ENCODE measurements at regions not wholly inside any gene's neighbourhood (a gene's known extent, or its start where the extent isn't known, plus 50 kb on each side); places are given as distances from the start of the nearest gene placed in this dataset.

DNA sequence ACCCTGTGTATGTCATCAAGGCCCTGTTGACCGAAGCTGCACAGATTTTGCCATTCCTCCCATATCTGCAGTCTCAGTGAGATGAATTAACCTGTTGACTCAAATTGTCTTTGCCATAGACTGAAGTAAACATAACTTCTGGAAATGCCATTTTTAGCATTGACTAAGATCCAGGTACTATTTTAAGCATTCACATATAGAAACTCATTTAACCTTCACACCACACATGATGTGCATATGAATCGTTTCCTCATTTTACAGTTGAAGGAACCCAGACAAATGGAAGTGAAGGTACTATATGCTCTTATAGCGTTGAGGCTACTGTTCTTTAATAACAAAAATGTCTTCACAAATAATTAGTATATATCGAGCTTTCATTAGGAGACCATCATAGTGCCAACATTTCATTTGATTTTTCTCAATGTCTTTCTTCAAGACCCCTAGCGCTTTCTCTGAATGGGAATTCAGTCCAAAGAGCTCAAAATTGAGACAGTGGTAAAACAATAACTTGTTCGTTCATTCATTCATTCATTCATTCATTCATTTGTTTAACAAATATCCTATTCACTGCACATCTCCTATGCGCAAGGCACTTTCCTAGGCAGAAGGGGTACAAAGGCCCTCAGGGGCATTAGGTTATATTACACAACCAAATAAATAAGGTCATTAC, 444.7 kb downstream of the ADGRL2 start:
- CTCF ChIA-PET: no interaction called here
- TF ChIP-seq, protein P1, sequence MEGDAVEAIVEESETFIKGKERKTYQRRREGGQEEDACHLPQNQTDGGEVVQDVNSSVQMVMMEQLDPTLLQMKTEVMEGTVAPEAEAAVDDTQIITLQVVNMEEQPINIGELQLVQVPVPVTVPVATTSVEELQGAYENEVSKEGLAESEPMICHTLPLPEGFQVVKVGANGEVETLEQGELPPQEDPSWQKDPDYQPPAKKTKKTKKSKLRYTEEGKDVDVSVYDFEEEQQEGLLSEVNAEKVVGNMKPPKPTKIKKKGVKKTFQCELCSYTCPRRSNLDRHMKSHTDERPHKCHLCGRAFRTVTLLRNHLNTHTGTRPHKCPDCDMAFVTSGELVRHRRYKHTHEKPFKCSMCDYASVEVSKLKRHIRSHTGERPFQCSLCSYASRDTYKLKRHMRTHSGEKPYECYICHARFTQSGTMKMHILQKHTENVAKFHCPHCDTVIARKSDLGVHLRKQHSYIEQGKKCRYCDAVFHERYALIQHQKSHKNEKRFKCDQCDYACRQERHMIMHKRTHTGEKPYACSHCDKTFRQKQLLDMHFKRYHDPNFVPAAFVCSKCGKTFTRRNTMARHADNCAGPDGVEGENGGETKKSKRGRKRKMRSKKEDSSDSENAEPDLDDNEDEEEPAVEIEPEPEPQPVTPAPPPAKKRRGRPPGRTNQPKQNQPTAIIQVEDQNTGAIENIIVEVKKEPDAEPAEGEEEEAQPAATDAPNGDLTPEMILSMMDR (conservative IDR thresholded peaks at IDR 0.05; ENCODE audit: low read depth): no peak
- DNase-seq (ENCODE audit: low spot score): no peak
- H3K27ac ChIP-seq: no peak overlapping the region
- POLR2A ChIA-PET (ENCODE audit: low non-redundant PET): no interaction called here

DNA sequence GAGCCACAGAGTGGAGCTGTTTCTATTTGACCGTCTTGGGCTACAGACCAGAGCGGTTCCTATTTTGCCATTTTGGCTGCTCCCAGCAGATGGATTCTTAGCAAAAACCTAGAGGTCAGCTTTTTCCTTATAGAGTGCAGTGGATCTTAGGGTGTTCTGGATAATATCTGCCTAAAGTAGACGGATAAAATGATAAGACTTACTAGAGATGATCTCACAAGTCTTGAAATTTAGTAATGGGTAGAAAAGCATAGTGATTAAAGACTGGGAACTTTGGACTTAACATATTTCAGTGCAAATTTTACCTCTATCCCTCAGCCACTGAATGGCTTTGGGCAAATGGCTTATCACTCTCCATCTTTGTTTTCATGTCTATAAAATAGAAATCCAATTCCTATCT, 439.8 kb downstream of the ADGRL2 start:
- ChIA-PET CTCF (interaction anchor here (0.6 kb wide), 1 partner anchor 14 kb away, joined by 3 read pairs; no protein-coding TSS in a partner anchor), POLR2A (ENCODE audit: low non-redundant PET) (no interaction called here)
- no peak overlapping the region for H3K27ac ChIP-seq
- DNase-seq (ENCODE audit: low spot score): no peak
- TF ChIP-seq, protein P1 (conservative IDR thresholded peaks at IDR 0.05; ENCODE audit: low read depth): no peak

GRCh38 chr1:82230667-82231066, 429.9 kb downstream of the ADGRL2 start:
- CTCF ChIA-PET: no interaction called here

GRCh38 chr1:82227306-82228095, 426.8 kb downstream of the ADGRL2 start:
- DNase-seq (ENCODE audit: low spot score): no peak
- CTCF ChIA-PET: interaction anchor here (0.5 kb wide), 1 partner anchor 842 kb away, joined by 3 read pairs; no protein-coding TSS in a partner anchor
- POLR2A ChIA-PET (ENCODE audit: low non-redundant PET): interaction anchor here (0.6 kb wide), 1 partner anchor 32 kb away, joined by 3 read pairs; no protein-coding TSS in a partner anchor
- TF ChIP-seq, protein P1 (conservative IDR thresholded peaks at IDR 0.05; ENCODE audit: low read depth): no peak
- no peak overlapping the region for H3K27ac ChIP-seq

More at GRCh38 chr1:82230667-82231066, 429.9 kb downstream of the ADGRL2 start:
- H3K27ac ChIP-seq: no peak overlapping the region
- TF ChIP-seq, protein P1 (conservative IDR thresholded peaks at IDR 0.05; ENCODE audit: low read depth): no peak
- no peak for DNase-seq (ENCODE audit: low spot score)
- POLR2A ChIA-PET (ENCODE audit: low non-redundant PET): no interaction called here

DNA sequence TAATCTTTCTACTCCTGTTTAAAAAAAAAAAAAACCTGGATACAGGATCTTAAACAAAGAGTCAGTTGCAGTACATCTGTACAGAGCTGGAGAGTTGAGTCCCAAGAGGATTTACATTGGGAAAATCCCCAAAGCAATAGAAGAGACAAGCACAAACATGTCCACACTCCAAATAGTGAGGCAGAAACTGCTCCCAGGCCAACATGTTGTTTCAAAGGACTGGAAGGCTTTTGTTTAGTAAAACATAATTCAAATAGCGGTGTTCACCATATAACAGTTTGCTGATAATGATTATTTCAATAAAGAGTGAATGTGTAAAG, 425.4 kb downstream of the ADGRL2 start:
- CTCF ChIA-PET: interaction anchor here (0.6 kb wide), 2 partner anchors 15 to 54 kb away, joined by 3 to 4 read pairs; no protein-coding TSS in a partner anchor
- no peak overlapping the region for H3K27ac ChIP-seq
- TF ChIP-seq, protein P1 (conservative IDR thresholded peaks at IDR 0.05; ENCODE audit: low read depth): no peak
- DNase-seq (ENCODE audit: low spot score): peak; percentile 73
- POLR2A ChIA-PET (ENCODE audit: low non-redundant PET): no interaction called here

DNA sequence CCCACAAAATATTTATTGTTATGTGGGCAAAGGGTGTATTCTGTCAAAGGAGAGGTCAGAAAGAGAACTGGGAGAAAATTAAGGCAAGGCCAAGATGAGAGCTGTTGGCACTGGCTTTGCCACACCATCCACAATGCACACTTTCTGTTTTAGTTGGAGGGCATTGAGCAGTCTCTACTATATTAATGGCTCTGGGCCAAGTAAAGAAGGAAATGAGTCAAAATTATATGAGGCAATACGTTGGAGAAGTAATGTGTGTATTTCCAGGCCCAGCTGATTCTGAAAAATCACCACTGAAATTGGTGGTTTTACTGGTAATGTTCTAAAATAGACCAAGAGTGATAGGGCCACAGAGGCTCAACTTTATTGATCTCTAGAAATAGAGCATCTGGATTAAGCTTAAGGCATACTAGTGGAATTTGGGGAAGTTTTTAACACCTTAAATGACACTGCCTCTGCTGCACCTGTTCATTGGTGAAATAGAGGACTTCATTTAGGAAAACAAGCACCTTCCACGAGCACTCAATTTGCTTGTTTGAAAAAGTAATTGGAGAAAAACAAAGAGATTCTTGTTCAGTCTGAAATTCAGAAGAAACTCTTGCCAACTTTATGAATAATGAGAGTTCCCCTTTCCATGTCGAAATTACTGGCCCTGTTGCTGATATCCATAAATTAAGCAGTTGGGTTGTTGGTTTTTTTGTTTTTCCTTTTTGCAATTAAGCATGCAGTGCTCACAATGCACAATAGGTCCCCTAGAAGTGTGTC, 424.9 kb downstream of the ADGRL2 start:
- TF ChIP-seq, protein P1 (conservative IDR thresholded peaks at IDR 0.05; ENCODE audit: low read depth): no peak
- no peak overlapping the region for H3K27ac ChIP-seq
- DNase-seq (ENCODE audit: low spot score): peak; percentile 44
- POLR2A ChIA-PET (ENCODE audit: low non-redundant PET): no interaction called here
- CTCF ChIA-PET: interaction anchor here (0.6 kb wide), 1 partner anchor 53 kb away, joined by 4 read pairs; no protein-coding TSS in a partner anchor
